GM12872 (cell line): ENCODE measurements at regions not wholly inside any gene's neighbourhood (a gene's known extent, or its start where the extent isn't known, plus 50 kb on each side); places are given as distances from the start of the nearest gene placed in this dataset.

Experiments
- CTCF ChIP-seq: IDR thresholded peaks from 3 replicates; pipeline ENCODE4 v1.5.1; 2011; ENCODE audit warnings: low read depth, mild to moderate bottlenecking, low read length, moderate library complexity; ENCODE audit not compliant: insufficient read depth

- TF ChIP-seq CTCF = no peak
Measured at GRCh38 chr12:87253157-87253556, 776.0 kb downstream of the C12orf50 start.

- no peak for TF ChIP-seq CTCF
Measured at GRCh38 chr12:87246726-87247125, 782.5 kb downstream of the C12orf50 start.

- TF ChIP-seq CTCF = no peak
Measured at GRCh38 chr12:87238466-87238865, 790.7 kb downstream of the C12orf50 start.

- no peak for TF ChIP-seq CTCF
Measured at GRCh38 chr12:87234898-87235297, 794.3 kb downstream of the C12orf50 start.

GRCh38 chr12:87233671-87234070 lies 795.5 kb downstream of the C12orf50 start:
- no peak for TF ChIP-seq CTCF

GRCh38 chr12:87231818-87232217 lies 797.4 kb downstream of the C12orf50 start:
- no peak for TF ChIP-seq CTCF

- no peak for TF ChIP-seq CTCF
Measured at GRCh38 chr12:87230441-87230840, 798.8 kb downstream of the C12orf50 start.

- no peak for TF ChIP-seq CTCF
Measured at GRCh38 chr12:87227162-87227561, 802.0 kb downstream of the C12orf50 start.
